Neuronal stem cell (in vitro differentiated cells): ENCODE measurements at regions not wholly inside any gene's neighbourhood (a gene's known extent, or its start where the extent isn't known, plus 50 kb on each side); places are given as distances from the start of the nearest gene placed in this dataset.
A peak's percentile ranks its signal among the peaks of the same experiment; 100 is the strongest.
"Not testable (repeated sequence)": the region's sequence is repeated elsewhere in the genome, so short reads cannot be mapped to it uniquely, and the experiment has no call there.

Experiments used
- DNase-seq: peaks from one replicate; pipeline ENCODE4 v3.0.0-alpha.2; 2013; ENCODE audit warnings: low spot score
- H2AFZ ChIP-seq: one replicate; pipeline ENCODE4 v1.6.1; 2013; ENCODE audit warnings: mild to moderate bottlenecking, low read length, inconsistent platforms
- H2AK5ac ChIP-seq: 2 replicates; pipeline ENCODE4 v1.6.1; 2013; ENCODE audit warnings: low read depth, mild to moderate bottlenecking, inconsistent platforms, low read length, moderate library complexity, mixed read lengths
- H2BK120ac ChIP-seq: 2 replicates; pipeline ENCODE4 v1.6.1; 2013; ENCODE audit warnings: low read depth, mild to moderate bottlenecking, inconsistent platforms, low read length, moderate library complexity, mixed read lengths
- H2BK12ac ChIP-seq: one replicate; pipeline ENCODE4 v1.6.1; 2013; ENCODE audit warnings: low read length, inconsistent platforms
- H2BK15ac ChIP-seq: 2 replicates; pipeline ENCODE4 v1.6.1; 2013; ENCODE audit warnings: mild to moderate bottlenecking, low read length, inconsistent platforms, mixed read lengths
- H2BK5ac ChIP-seq: one replicate; pipeline ENCODE4 v1.6.1; 2013; ENCODE audit warnings: inconsistent platforms, mild to moderate bottlenecking, low read length, moderate library complexity
- H3K14ac ChIP-seq: one replicate; pipeline ENCODE4 v1.6.1; 2013; ENCODE audit warnings: low read length, inconsistent platforms
- H3K18ac ChIP-seq: 2 replicates; pipeline ENCODE4 v1.6.1; 2013; ENCODE audit warnings: low read length, inconsistent platforms
- H3K23ac ChIP-seq: 2 replicates; pipeline ENCODE4 v1.6.1; 2013; ENCODE audit warnings: low read depth, mild to moderate bottlenecking, mixed read lengths, low read length, inconsistent platforms; ENCODE audit not compliant: poor library complexity
- H3K27ac ChIP-seq: replicated peaks from 3 replicates; pipeline ENCODE4 v1.5.1; 2013; ENCODE audit warnings: low read length, inconsistent platforms
- H3K27me3 ChIP-seq, 3 experiments: 2 replicates each; pipeline ENCODE4 v1.6.1; 2013; ENCODE audit warnings: low read length in 3 of 3, mild to moderate bottlenecking in 2 of 3, inconsistent platforms in 1 of 3, low read depth in 1 of 3, mixed read lengths in 1 of 3, moderate library complexity in 1 of 3; ENCODE audit not compliant: control insufficient read depth in 3 of 3, insufficient read depth in 3 of 3
- H3K36me3 ChIP-seq, 2 donors: replicated peaks in 1 of 2; 2 replicates each; pipeline ENCODE4 v1.6.1; 2013; ENCODE audit warnings: low read length in 2 of 2; ENCODE audit not compliant: control insufficient read depth in 2 of 2, insufficient read depth in 2 of 2
- H3K4ac ChIP-seq: 2 replicates; pipeline ENCODE4 v1.6.1; 2013; ENCODE audit warnings: inconsistent platforms, mild to moderate bottlenecking, low read length, moderate library complexity
- H3K4me1 ChIP-seq, 2 donors: 1 replicate in 1 of 2; 2 replicates in 1 of 2; pipeline ENCODE4 v1.6.1; 2013; ENCODE audit warnings: low read length in 2 of 2, low read depth in 1 of 2; ENCODE audit not compliant: control insufficient read depth in 2 of 2, insufficient read depth in 1 of 2
- H3K4me2 ChIP-seq: one replicate; pipeline ENCODE4 v1.6.1; 2013; ENCODE audit warnings: mild to moderate bottlenecking, low read length, inconsistent platforms; ENCODE audit not compliant: insufficient read depth, poor library complexity, severe bottlenecking
- H3K4me3 ChIP-seq, 2 donors: 2 replicates each; pipeline ENCODE4 v1.5.1; 2013; ENCODE audit warnings: low read length in 2 of 2, mild to moderate bottlenecking in 2 of 2, inconsistent platforms in 1 of 2, moderate library complexity in 1 of 2
- H3K79me1 ChIP-seq: one replicate; pipeline ENCODE4 v1.6.1; 2013; ENCODE audit warnings: low read depth, mild to moderate bottlenecking, inconsistent platforms, low read length, moderate library complexity
- H3K9ac ChIP-seq: one replicate; pipeline ENCODE4 v1.6.1; 2013; ENCODE audit warnings: mild to moderate bottlenecking, low read depth, low read length, inconsistent platforms; ENCODE audit not compliant: poor library complexity
- H3K9me3 ChIP-seq, 2 donors: replicated peaks in 1 of 2; 2 replicates each; pipeline versions ENCODE3 to v1.6.1; 2013; ENCODE audit warnings: low read length in 2 of 2, mild to moderate bottlenecking in 2 of 2, inconsistent platforms in 1 of 2, low read depth in 1 of 2, mixed read lengths in 1 of 2, moderate library complexity in 1 of 2; ENCODE audit not compliant: control insufficient read depth in 2 of 2, insufficient read depth in 1 of 2
- H4K8ac ChIP-seq: one replicate; pipeline ENCODE4 v1.6.1; 2013; ENCODE audit warnings: low read depth, mild to moderate bottlenecking, inconsistent platforms, low read length, moderate library complexity
- H4K91ac ChIP-seq: one replicate; pipeline ENCODE4 v1.6.1; 2013; ENCODE audit warnings: low read length, low read depth, mild to moderate bottlenecking, inconsistent platforms; ENCODE audit not compliant: poor library complexity
- WGBS, 2 donors: extraction: QIAGEN DNeasy Blood & Tissue Kit; methylation state at CpG; one replicate each; pipeline ENCODE4 v1.1.7; 2013; ENCODE audit warnings: missing lambda C conversion rate in 2 of 2, mixed read lengths in 1 of 2; ENCODE audit not compliant: insufficient read length in 2 of 2, insufficient replicate concordance in 1 of 2; ENCODE audit errors: extremely low coverage in 2 of 2; 5-methylcytosine and 5-hydroxymethylcytosine counted together

DNA sequence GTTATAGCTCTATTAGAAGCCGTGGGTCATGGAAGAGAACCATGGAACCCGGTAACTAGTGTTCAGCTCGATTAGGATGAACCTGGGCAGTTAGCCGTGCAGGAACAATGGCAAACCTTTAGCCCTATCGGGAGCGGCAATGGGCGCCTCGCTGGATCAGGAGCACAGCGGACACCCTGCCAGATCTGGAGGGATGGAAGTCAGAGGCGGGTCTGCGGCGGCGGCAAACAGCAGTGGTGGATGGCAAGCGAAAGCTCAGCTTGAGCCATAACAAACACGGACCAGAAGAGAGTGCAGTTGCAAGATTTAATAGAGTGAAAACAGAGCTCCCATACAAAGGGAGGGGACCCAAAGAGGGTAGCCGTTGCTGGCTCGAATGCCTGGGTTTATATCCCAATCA, 160.2 kb upstream of the RGS6 start:
- not testable (repeated sequence) for H2BK15ac ChIP-seq, H3K27ac ChIP-seq, DNase-seq, H3K18ac ChIP-seq, H2BK5ac ChIP-seq, H2BK120ac ChIP-seq, H4K91ac ChIP-seq, H3K4ac ChIP-seq, H3K9ac ChIP-seq, H3K23ac ChIP-seq, H3K4me2 ChIP-seq, H3K27me3 ChIP-seq, H3K36me3 ChIP-seq, H2AFZ ChIP-seq, H3K4me3 ChIP-seq, H2BK12ac ChIP-seq, H2AK5ac ChIP-seq, H3K14ac ChIP-seq, H4K8ac ChIP-seq, H3K79me1 ChIP-seq, H3K4me1 ChIP-seq
- H3K9me3 ChIP-seq: peaks cover 10 to 26% of the 10 kb centered on the region in 2 donors
- WGBS, 2 donors: no CpG with 5 or more reads among the region's 17 CpGs

GRCh38 chr14:71773898-71774481, 158.2 kb upstream of the RGS6 start:
- Histone ChIP-seq H2BK120ac (no peak overlapping the region), H3K18ac (peak overlapping the region; percentile 44), H2BK15ac (no peak overlapping the region), H2BK5ac (no peak overlapping the region), H3K9me3 (peaks cover 10 to 26% of the 10 kb centered on the region in 2 donors), H4K8ac (no peak overlapping the region), H3K4ac (no peak overlapping the region), H3K79me1 (no peaks in the 10 kb centered on the region), H4K91ac (no peak overlapping the region), H2AK5ac (no peak overlapping the region), H2AFZ (no peak overlapping the region), H3K4me1 (no peaks in the 10 kb centered on the region), H3K23ac (no peak overlapping the region), H2BK12ac (no peak overlapping the region), H3K4me2 (no peak overlapping the region), H3K4me3 (no peak overlapping the region), H3K9ac (no peak overlapping the region), H3K14ac (no peak overlapping the region), H3K27me3 (no peaks in the 10 kb centered on the region), H3K27ac (no peak overlapping the region), H3K36me3 (no peaks in the 10 kb centered on the region)
- WGBS, 2 donors: no CpG with 5 or more reads among the region's 3 CpGs
- DNase-seq: no peak

DNA sequence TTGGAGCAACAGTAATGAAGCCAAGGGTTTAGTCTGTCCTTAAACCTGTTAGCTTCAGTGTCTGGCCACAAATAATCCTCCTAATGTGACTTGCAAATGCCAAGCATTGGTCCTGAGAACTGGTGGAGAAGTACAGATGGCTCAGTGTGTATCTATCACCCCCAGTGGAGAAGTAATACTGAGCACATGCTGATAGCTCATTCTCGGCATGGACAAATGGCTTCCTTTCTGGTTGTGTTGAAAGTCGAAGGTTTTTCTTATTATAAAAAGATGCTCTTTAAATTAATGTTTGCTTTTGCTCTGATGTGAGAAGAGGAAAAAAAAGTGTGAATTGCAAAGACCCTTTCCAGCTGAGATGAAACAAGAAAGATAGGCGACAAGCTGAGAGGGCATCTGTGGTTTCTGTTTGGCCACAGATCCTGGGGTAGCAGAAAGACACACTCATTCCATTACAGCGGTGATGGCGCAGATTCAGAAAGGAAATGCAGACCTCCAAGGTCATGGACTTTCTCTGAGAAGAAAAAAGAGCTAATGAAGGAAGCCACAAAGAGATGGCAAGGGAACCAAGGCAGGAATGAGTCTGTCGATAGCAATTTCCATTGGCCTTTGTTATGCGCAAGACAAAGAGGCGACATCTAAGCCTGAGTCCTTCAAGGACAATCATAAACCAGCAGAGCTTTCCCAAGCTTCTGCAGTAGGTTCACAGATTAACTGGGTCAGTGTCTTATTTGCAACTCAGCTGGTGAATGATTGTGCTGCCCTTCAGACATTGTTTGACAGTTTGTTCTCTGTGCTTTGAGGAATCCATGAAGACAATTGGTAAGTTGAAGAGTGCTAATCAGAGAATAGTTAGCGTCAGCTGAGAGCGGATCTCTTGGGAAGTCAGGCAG, 155.5 kb upstream of the RGS6 start:
- no peak overlapping the region for H4K91ac ChIP-seq
- peak overlapping the region in 1 of 2 donors; percentile 8 for H3K4me3 ChIP-seq
- no peak overlapping the region for H3K9ac ChIP-seq
- H3K14ac ChIP-seq: no peak overlapping the region
- no peaks in the 10 kb centered on the region for H3K27me3 ChIP-seq
- peak overlapping the region; percentile 63 for H2AFZ ChIP-seq
- no peak for DNase-seq
- no peaks in the 10 kb centered on the region for H3K79me1 ChIP-seq
- no peak overlapping the region for H2AK5ac ChIP-seq
- H2BK5ac ChIP-seq: no peak overlapping the region
- no peak overlapping the region for H2BK12ac ChIP-seq
- H4K8ac ChIP-seq: no peak overlapping the region
- peaks cover 10 to 20% of the 10 kb centered on the region in 2 donors for H3K9me3 ChIP-seq
- no peak overlapping the region for H2BK15ac ChIP-seq
- no peak overlapping the region for H3K27ac ChIP-seq
- no peaks in the 10 kb centered on the region for H3K4me1 ChIP-seq
- no peak overlapping the region for H3K18ac ChIP-seq
- no peak overlapping the region for H2BK120ac ChIP-seq
- no CpG with 5 or more reads among the region's 10 CpGs for WGBS, 2 donors
- H3K23ac ChIP-seq: no peak overlapping the region
- no peaks in the 10 kb centered on the region for H3K36me3 ChIP-seq
- no peak overlapping the region for H3K4me2 ChIP-seq
- no peak overlapping the region for H3K4ac ChIP-seq

DNA sequence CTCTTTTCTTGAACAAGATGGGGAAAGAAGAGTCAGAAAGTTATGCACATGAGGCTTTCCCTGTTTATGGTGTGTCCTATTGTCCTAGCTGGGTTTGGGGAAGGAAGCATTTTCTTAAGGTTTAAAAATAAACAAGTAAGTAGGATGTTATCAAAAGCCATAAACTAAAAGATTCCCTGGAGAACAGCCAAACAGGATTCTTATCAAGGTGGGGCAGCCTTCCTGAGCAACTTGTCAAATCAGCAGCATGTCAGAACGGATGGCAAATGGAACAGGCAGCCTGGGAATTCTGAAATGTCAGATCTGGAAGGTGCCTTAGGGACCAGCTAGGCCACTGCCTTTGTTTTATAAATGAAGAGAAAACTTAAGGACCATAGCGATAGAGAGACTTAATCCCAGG, 152.2 kb upstream of the RGS6 start:
- no peak overlapping the region for H3K4me2 ChIP-seq
- no peak overlapping the region for H3K27ac ChIP-seq
- H4K8ac ChIP-seq: no peak overlapping the region
- no peaks in the 10 kb centered on the region for H3K4me1 ChIP-seq
- H3K4me3 ChIP-seq: no peak overlapping the region
- no peak overlapping the region for H2BK12ac ChIP-seq
- no peak overlapping the region for H2BK5ac ChIP-seq
- no peaks in the 10 kb centered on the region for H3K27me3 ChIP-seq
- H3K36me3 ChIP-seq: no peaks in the 10 kb centered on the region
- no peak overlapping the region for H3K14ac ChIP-seq
- no peak overlapping the region for H2AFZ ChIP-seq
- no peak overlapping the region for H2AK5ac ChIP-seq
- no peak overlapping the region for H2BK15ac ChIP-seq
- no peak overlapping the region for H3K18ac ChIP-seq
- no peaks in the 10 kb centered on the region for H3K9me3 ChIP-seq
- no peak overlapping the region for H2BK120ac ChIP-seq
- H4K91ac ChIP-seq: no peak overlapping the region
- no peak for DNase-seq
- H3K23ac ChIP-seq: no peak overlapping the region
- no CpG with 5 or more reads among the region's 2 CpGs for WGBS, 2 donors
- no peak overlapping the region for H3K4ac ChIP-seq
- H3K9ac ChIP-seq: no peak overlapping the region
- H3K79me1 ChIP-seq: no peaks in the 10 kb centered on the region
